OCI-LY7 (cell line): ENCODE measurements at regions not wholly inside any gene's neighbourhood (a gene's known extent, or its start where the extent isn't known, plus 50 kb on each side); places are given as distances from the start of the nearest gene placed in this dataset.
"Not testable (repeated sequence)": the region's sequence is repeated elsewhere in the genome, so short reads cannot be mapped to it uniquely, and the experiment has no call there.

Experiments used
- BruUV-seq: library from RNA; stranded (reverse); fragments of 400-500 nt; replicated peaks from 2 replicates; lab custom pipeline; 2021; lab: Mats Ljungman, UMichigan
- CTCF ChIA-PET: fragments of 300-600 bp; sonication (Branson Sonifier 250); formaldehyde crosslinking; loops from one replicate; lab custom pipeline; 2022; ENCODE audit warnings: antibody characterized with exemption; ENCODE audit not compliant: unreplicated experiment; lab: Charles Lee
- POLR2A ChIA-PET: fragments of 300-600 bp; sonication (Branson Sonifier 250); formaldehyde crosslinking; loops from one replicate; lab custom pipeline; 2022; ENCODE audit warnings: antibody characterized with exemption; lab: Charles Lee
- DNase-seq: peaks from one replicate; pipeline ENCODE4 v3.0.0-alpha.2; 2015; ENCODE audit warnings: low spot score
- H2AFZ ChIP-seq: fragments of 200-600 bp; sonication (generic), shearing (Covaris generic); 2 replicates; pipeline ENCODE4 v1.6.1; 2014; ENCODE audit warnings: mild to moderate bottlenecking, antibody characterized with exemption, low read length, moderate library complexity
- H3K27ac ChIP-seq: fragments of 200-600 bp; sonication (generic); 2 replicates; pipeline ENCODE4 v1.5.1; 2014; ENCODE audit warnings: mixed run types, low read depth, mild to moderate bottlenecking, moderate library complexity, low read length, inconsistent platforms; ENCODE audit not compliant: poor library complexity, severe bottlenecking
- H3K36me3 ChIP-seq: fragments of 200-600 bp; sonication (generic); 2 replicates; pipeline ENCODE4 v1.6.1; 2014; ENCODE audit warnings: mild to moderate bottlenecking, antibody characterized with exemption, low read length, moderate library complexity, mixed read lengths; ENCODE audit not compliant: insufficient read depth
- H3K4me1 ChIP-seq: fragments of 200-600 bp; sonication (generic); 2 replicates; pipeline ENCODE4 v1.5.1; 2014; ENCODE audit warnings: mild to moderate bottlenecking, low read length; ENCODE audit not compliant: insufficient read depth, poor library complexity, severe bottlenecking
- H3K4me2 ChIP-seq: fragments of 200-600 bp; sonication (generic); 2 replicates; pipeline ENCODE4 v1.6.1; 2014; ENCODE audit warnings: mild to moderate bottlenecking, low read length
- H3K4me3 ChIP-seq: fragments of 200-600 bp; sonication (generic); 2 replicates; pipeline ENCODE4 v1.5.1; 2014; ENCODE audit warnings: mild to moderate bottlenecking, low read depth, low read length; ENCODE audit not compliant: poor library complexity, severe bottlenecking
- H3K79me2 ChIP-seq: fragments of 200-600 bp; sonication (generic); 2 replicates; pipeline ENCODE4 v1.6.1; 2016; ENCODE audit warnings: low read depth, mild to moderate bottlenecking, low read length, moderate library complexity, mixed read lengths; ENCODE audit not compliant: insufficient read depth
- H3K9me2 ChIP-seq: fragments of 200-600 bp; sonication (generic); 2 replicates; pipeline ENCODE4 v1.6.1; 2016; ENCODE audit warnings: mild to moderate bottlenecking, low read length, mixed read lengths; ENCODE audit not compliant: insufficient read depth
- H3K9me3 ChIP-seq: fragments of 200-600 bp; sonication (generic); 2 replicates; pipeline ENCODE4 v1.6.1; 2014; ENCODE audit warnings: mild to moderate bottlenecking, mixed run types, low read length, mixed read lengths
- H4K20me1 ChIP-seq: fragments of 200-600 bp; sonication (generic); 2 replicates; pipeline ENCODE4 v1.6.1; 2014; ENCODE audit warnings: mild to moderate bottlenecking, antibody characterized with exemption, low read length, moderate library complexity, mixed read lengths; ENCODE audit not compliant: insufficient read depth
- intact Hi-C: fragments of 100-400 bp; cut with micrococcal nuclease; formaldehyde crosslinking; loops from one replicate; pipeline ENCODE4 v1.10.0; 2022; ENCODE audit not compliant: unreplicated experiment

DNA sequence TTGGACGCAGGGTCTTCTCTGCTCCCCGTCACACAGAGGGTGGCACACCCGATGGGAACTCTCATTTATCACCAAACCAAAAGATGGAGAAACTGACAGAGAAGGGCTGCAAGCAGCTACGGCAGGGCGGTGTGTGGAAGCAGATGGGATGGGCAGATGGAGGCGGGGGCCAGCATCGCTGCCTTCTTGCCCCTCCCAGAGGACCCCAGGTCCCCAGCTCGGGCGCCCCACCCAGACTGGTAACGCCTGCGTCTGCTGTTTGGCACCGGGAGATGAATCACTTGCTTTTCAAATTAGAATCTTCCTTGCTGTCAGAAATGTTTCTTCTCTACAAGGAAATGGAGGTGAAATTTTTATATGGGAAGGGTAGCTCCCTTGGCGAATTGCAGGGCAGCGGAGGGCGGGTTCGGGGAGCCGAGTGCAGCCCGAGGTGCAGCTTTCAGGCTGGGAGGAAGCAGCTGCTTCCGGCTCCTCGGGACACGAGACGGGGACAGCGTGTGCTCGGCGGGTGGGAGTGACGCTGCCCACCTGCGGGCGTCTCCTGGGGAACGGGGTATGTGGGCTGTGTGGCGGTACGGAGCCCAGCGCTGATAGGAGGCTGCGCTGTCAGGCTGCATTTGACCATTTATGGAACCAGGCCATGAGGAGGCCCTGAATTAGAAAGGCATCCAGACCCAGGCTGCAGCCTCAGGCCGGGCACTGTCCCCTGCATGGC is 4440.3 kb upstream of the TPTE start:
- H3K36me3 ChIP-seq, H3K4me2 ChIP-seq, intact Hi-C loops, H3K9me3 ChIP-seq, H3K4me1 ChIP-seq, DNase-seq, POLR2A ChIA-PET, H3K4me3 ChIP-seq, H2AFZ ChIP-seq, H4K20me1 ChIP-seq, H3K79me2 ChIP-seq, H3K9me2 ChIP-seq, BruUV-seq, H3K27ac ChIP-seq, CTCF ChIA-PET: not testable (repeated sequence)

DNA sequence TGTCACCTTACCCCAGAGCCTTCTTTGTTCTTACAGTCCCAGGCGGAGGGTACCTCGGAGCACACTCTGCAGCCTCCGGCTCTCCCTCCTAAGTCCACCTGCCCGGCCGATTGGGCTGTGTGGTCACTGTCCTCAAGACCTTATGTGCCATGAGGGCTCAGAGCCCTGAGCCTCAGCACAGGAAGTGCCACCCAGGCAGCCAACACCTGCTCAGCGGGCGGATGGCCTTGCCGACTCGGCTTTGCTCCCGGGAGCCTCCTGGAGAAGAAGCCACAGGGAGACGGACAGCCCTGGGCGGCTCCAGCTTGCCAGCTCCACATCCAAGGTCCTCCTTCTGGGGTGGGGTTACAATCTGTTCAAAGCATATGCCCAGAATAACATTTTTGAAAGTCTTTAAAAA is 4439.2 kb upstream of the TPTE start:
- H3K4me3 ChIP-seq, CTCF ChIA-PET, H3K36me3 ChIP-seq, BruUV-seq, H3K9me3 ChIP-seq, H3K27ac ChIP-seq, H2AFZ ChIP-seq, H3K9me2 ChIP-seq, intact Hi-C loops, H4K20me1 ChIP-seq, DNase-seq, H3K4me2 ChIP-seq, H3K79me2 ChIP-seq, H3K4me1 ChIP-seq, POLR2A ChIA-PET: not testable (repeated sequence)

DNA sequence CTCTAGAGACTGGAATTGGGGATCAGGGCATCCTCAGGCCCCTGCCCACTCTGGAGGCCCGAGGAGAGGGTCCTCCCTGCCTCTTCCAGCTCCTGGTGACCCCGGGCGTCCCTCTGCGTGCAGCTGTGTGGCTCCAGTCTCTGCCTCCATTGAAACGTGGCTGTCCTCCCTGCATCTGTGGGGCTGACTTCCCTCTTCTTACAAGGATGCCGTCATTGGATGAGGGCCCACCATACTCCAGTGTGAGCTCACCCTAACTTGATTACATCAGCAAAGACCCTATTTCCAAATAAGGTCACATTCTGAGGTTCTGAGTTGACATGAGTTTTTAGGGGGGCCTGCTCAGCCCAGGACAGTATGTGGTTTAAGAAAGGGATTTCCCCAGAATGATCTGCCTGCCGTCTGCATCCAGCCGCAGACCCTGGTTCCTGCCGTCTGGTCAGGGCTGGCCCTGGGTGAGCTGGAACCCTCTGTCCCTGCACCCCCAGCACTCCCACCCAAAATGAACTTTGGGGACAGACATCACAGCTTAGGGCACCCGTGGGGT is 4437.7 kb upstream of the TPTE start:
- H3K9me3 ChIP-seq, H2AFZ ChIP-seq, H3K79me2 ChIP-seq, BruUV-seq, POLR2A ChIA-PET, H3K36me3 ChIP-seq, CTCF ChIA-PET, H3K27ac ChIP-seq, H4K20me1 ChIP-seq, DNase-seq, H3K4me1 ChIP-seq, H3K4me2 ChIP-seq, H3K4me3 ChIP-seq, intact Hi-C loops, H3K9me2 ChIP-seq: not testable (repeated sequence)

DNA sequence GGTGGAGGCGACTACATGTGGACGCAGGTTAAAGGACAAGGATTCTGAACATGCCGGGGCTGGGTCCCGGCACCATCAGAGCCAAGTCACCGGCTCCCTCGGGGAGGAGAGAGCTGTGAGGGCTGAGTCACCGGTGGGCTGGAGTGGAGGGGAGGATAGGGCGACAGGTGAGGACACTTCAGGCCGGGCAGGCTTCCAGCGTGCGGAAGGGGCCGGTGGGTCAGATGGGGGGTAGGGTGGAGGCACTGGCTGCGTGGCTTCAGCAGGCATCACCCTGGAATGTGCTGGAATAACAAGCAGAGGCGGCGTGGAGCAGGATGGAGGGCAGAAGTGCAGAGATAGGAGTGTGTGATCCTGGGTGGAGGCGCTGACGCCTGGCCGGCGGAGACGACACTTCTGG is 4435.3 kb upstream of the TPTE start:
- BruUV-seq, H3K36me3 ChIP-seq, H3K4me1 ChIP-seq, H3K4me2 ChIP-seq, H2AFZ ChIP-seq, H3K79me2 ChIP-seq, H4K20me1 ChIP-seq, H3K9me3 ChIP-seq, H3K9me2 ChIP-seq, CTCF ChIA-PET, intact Hi-C loops, POLR2A ChIA-PET, H3K4me3 ChIP-seq, H3K27ac ChIP-seq, DNase-seq: not testable (repeated sequence)

DNA sequence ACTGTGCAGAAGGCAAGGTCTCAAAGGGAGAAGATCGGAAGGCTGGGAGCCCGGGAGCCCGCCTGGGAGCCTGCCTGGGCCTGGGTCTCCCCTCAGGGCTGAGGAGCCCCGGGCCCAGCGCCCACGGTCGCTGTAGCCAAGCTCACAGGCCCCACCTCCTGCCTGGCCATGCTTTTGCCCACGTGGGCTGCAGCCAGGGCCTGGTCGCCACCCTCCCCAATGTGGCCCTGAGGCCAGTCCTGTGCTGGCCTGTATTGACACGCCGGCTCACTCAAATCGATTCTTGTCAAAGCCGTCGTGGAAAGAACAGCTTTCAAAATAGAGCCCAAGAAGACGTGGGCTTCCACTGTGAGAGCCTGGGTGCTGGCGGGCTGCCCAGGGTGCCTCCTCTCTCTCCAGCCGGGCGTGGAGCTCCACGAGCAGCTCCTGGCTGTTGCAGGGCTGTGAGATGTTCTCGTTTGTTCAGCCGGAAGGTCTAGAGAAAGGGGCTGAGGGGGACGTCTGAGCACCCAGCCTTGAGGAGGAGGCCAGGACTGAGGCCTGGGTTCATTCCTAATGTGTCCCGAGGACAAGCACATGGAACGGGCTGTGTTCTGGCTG is 4433.7 kb upstream of the TPTE start:
- DNase-seq, POLR2A ChIA-PET, H3K4me3 ChIP-seq, H3K9me3 ChIP-seq, H3K4me2 ChIP-seq, H3K4me1 ChIP-seq, BruUV-seq, intact Hi-C loops, CTCF ChIA-PET, H3K27ac ChIP-seq, H4K20me1 ChIP-seq, H3K9me2 ChIP-seq, H2AFZ ChIP-seq, H3K79me2 ChIP-seq, H3K36me3 ChIP-seq: not testable (repeated sequence)

DNA sequence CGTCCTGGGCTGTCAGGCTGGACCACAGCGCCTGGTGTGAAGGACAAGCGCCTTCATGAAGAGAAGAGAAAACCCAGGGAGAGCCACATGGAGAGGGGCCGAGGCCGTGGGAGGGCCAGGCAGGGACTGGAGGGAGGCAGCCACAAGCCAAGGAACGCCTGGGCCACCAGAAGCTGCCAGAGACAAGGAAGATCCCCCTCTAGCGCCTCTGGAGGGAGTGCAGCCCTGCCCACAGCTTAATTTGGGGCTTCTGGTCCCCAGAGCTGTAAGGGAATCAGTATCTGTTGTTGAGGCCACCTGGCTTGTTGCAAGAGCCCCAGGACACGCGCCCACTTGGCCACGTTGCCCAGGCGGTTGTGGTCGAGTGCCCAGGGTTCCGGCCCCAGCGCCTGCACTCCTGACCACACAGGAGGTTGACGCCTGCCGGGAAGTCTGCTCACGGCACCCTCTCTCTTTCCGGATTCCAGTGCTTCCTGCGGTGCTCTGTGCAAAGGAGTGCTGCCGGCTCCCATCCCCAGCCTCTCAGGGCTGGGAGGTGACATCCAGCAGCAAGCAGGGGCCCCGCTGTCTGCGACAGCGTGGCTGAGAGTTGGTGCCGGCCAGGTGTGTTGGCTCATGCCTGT is 4431.0 kb upstream of the TPTE start:
- H3K79me2 ChIP-seq, H3K4me3 ChIP-seq, H3K36me3 ChIP-seq, H3K27ac ChIP-seq, BruUV-seq, POLR2A ChIA-PET, intact Hi-C loops, H3K4me1 ChIP-seq, H3K9me3 ChIP-seq, CTCF ChIA-PET, H2AFZ ChIP-seq, H3K4me2 ChIP-seq, H4K20me1 ChIP-seq, DNase-seq, H3K9me2 ChIP-seq: not testable (repeated sequence)
